ENCODE measurements at regions not wholly inside any gene's neighbourhood (a gene's known extent, or its start where the extent isn't known, plus 50 kb on each side); places are given as distances from the start of the nearest gene placed in this dataset.

- H3K36me3 ChIP-seq (ENCODE audit: control insufficient read depth in 1 of 2, insufficient read depth in 2 of 2, low read length in 2 of 2) = no peaks in the 10 kb centered on the region
- ChIA-PET RAD21 (ENCODE audit: low non-redundant PET in 1 of 2, low total read pairs in 2 of 2, uncharacterized antibody in 2 of 2, unreplicated experiment in 2 of 2) (no interaction called here), CTCF (no interaction called here), POLR2A (no interaction called here)
- H3K27ac ChIP-seq (ENCODE audit: low read depth, low read length) = no peak overlapping the region
- H4K20me1 ChIP-seq (ENCODE audit: insufficient read depth) = no peaks in the 10 kb centered on the region
- ATAC-seq = no peak
- H3K4me2 ChIP-seq (ENCODE audit: low read length) = no peak overlapping the region
- BruUV-seq (replicated peaks) = no TSS peak
- H3K4me1 ChIP-seq (ENCODE audit: control insufficient read depth in 1 of 2, insufficient read depth in 2 of 2, low read length in 2 of 2) = no peaks in the 10 kb centered on the region
- DNase-seq (ENCODE audit: low read depth, low spot score) = no peak
- no peaks in the 10 kb centered on the region for H3K79me2 ChIP-seq (ENCODE audit: insufficient read depth, low read length)
- H3K4me3 ChIP-seq (replicated peaks in 1 of 2; ENCODE audit: low read depth in 1 of 2, low read length in 2 of 2) = no peak overlapping the region
- no peaks in the 10 kb centered on the region for H3K9me2 ChIP-seq (ENCODE audit: insufficient read depth)
- intact Hi-C loops (cut with micrococcal nuclease) = no loop called here
- no peak overlapping the region for H2AFZ ChIP-seq (ENCODE audit: low read depth, low read length, poor library complexity, severe bottlenecking)
- no peaks in the 10 kb centered on the region for H3K27me3 ChIP-seq (ENCODE audit: insufficient read depth, low read length)
- H3K9ac ChIP-seq (ENCODE audit: low read length) = no peak overlapping the region
- TF ChIP-seq POLR2AphosphoS5 (IDR thresholded peaks at IDR 0.05; ENCODE audit: low read depth, low read length) (no peak), EZH2phosphoT487 (IDR thresholded peaks at IDR 0.05; ENCODE audit: borderline replicate concordance) (no peak), JUND (IDR thresholded peaks at IDR 0.05) (no peak), TCF7L2 (IDR thresholded peaks at IDR 0.05; ENCODE audit: borderline replicate concordance, extremely low read depth, insufficient read depth, insufficient read length) (no peak), SRF (IDR thresholded peaks at IDR 0.05; ENCODE audit: low read depth) (no peak), CEBPB (IDR thresholded peaks at IDR 0.05; ENCODE audit: low read depth) (no peak), SIN3A (IDR thresholded peaks at IDR 0.05; ENCODE audit: low read depth) (no peak), CBX3 (IDR thresholded peaks at IDR 0.05; ENCODE audit: low read depth) (no peak), RAD21 (IDR thresholded peaks at IDR 0.05; ENCODE audit: low read depth) (no peak), YY1 (IDR thresholded peaks at IDR 0.05; ENCODE audit: extremely low read depth, insufficient replicate concordance, low read depth, low read length) (no peak), CTCF (IDR thresholded peaks at IDR 0.05 in 2 of 3, conservative IDR thresholded peaks at IDR 0.05 in 1 of 3; ENCODE audit: borderline replicate concordance in 1 of 3, insufficient read depth in 1 of 3, low read depth in 2 of 3, low read length in 2 of 3) (no peak), ZNF274 (IDR thresholded peaks at IDR 0.05; ENCODE audit: low read depth, low read length) (no peak), POLR2A (IDR thresholded peaks at IDR 0.05; ENCODE audit: borderline replicate concordance, extremely low read depth, insufficient read depth, insufficient read length) (no peak), ELF1 (IDR thresholded peaks at IDR 0.05; ENCODE audit: borderline replicate concordance, low read depth) (no peak), EZH2 (IDR thresholded peaks at IDR 0.05) (no peak), ZBTB33 (IDR thresholded peaks at IDR 0.05; ENCODE audit: extremely low read depth, insufficient replicate concordance, low read length) (no peak), ZFX (IDR thresholded peaks at IDR 0.05) (no peak), ATF3 (IDR thresholded peaks at IDR 0.05) (no peak), SP1 (IDR thresholded peaks at IDR 0.05; ENCODE audit: low read depth) (no peak)
- no peaks in the 10 kb centered on the region for H3K9me3 ChIP-seq (ENCODE audit: control insufficient read depth in 1 of 2, insufficient read depth in 1 of 2, low read depth in 1 of 2, low read length in 2 of 2)
Observed at GRCh38 chr1:193663965-193664364, 477.6 kb upstream of the B3GALT2 start.

All from HCT116 (cell line).